Uterus (tissue), 2 donors: ENCODE measurements at regions not wholly inside any gene's neighbourhood (a gene's known extent, or its start where the extent isn't known, plus 50 kb on each side); places are given as distances from the start of the nearest gene placed in this dataset.

Experiments used
- CTCF ChIP-seq, 4 experiments: fragments of 200-600 bp in 2 of 4; fragments of 450-650 bp in 2 of 4; sonication (generic) in 2 of 4; IDR thresholded peaks; one replicate each; pipeline ENCODE4 v1.5.1; 2016 to 2019; ENCODE audit warnings: antibody characterized with exemption in 4 of 4, mild to moderate bottlenecking in 2 of 4, moderate library complexity in 1 of 4
- POLR2A ChIP-seq, 2 donors: fragments of 450-650 bp; IDR thresholded peaks; one replicate each; pipeline ENCODE4 v1.6.1; 2016; ENCODE audit warnings: antibody characterized with exemption in 2 of 2, mild to moderate bottlenecking in 1 of 2, moderate library complexity in 1 of 2

DNA sequence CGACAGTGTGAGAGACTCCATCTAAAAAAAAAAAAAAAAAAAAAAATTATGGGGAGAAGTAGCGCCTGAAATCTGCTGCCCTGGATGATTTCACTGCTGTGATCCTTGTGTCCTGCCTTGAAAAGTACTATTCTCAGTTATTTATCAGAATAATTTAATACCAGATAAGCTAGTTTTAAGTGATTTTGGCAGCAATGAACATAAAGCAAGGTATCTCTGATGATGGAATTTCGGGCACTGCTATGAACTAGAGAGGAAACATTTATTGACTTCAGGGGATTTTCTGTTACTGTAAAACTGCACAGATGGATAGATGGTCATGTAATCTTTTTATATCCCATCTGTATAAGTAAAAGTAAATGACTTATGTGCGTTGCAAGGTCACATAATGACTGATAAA is 619.1 kb upstream of the ANKRD30A start:
- no peak for TF ChIP-seq CTCF (IDR thresholded peaks at IDR 0.05)
- TF ChIP-seq POLR2A (IDR thresholded peaks at IDR 0.05), result no peak
